Left ventricle myocardium superior (tissue), 1 donor: ENCODE measurements at regions not wholly inside any gene's neighbourhood (a gene's known extent, or its start where the extent isn't known, plus 50 kb on each side); places are given as distances from the start of the nearest gene placed in this dataset.

ENCODE experiments used
- ATAC-seq: fragments of 200-7000 bp; cut with Tn5 transposase; one replicate; pipeline ENCODE4 v1.9.1; 2020; ENCODE audit warnings: mild to moderate bottlenecking, moderate library complexity
- DNase-seq: peaks from one replicate; pipeline ENCODE4 v3.0.0-alpha.2; 2020
- intact Hi-C: fragments of 100-400 bp; cut with micrococcal nuclease; formaldehyde crosslinking; loops from one replicate; pipeline ENCODE4 v1.11.0; 2022
- donor health status: DM: no; HTN: yes; CAD: no; lungs with severe emphysema.

GRCh38 chr11:79786961-79787360, 346.1 kb upstream of the TENM4 start:
- DNase-seq (no peak), ATAC-seq (no peak)
- intact Hi-C loops, result no loop called here

- ATAC-seq (no peak), DNase-seq (no peak)
- intact Hi-C loops, result loop anchor here (2.0 kb wide), 1 partner anchor 57 kb away; no protein-coding TSS in a partner anchor
Measured at GRCh38 chr11:79783833-79784232, 343.0 kb upstream of the TENM4 start.

GRCh38 chr11:79768343-79768742, 327.5 kb upstream of the TENM4 start:
- ATAC-seq, result no peak
- peak; percentile 55 for DNase-seq
- intact Hi-C loops, result no loop called here

- ATAC-seq, result peak; percentile 45
- intact Hi-C loops, result loop anchor here (5.0 kb wide), 1 partner anchor 395 kb away; no protein-coding TSS in a partner anchor
Measured at GRCh38 chr11:79762279-79762921, 321.6 kb upstream of the TENM4 start.

GRCh38 chr11:79758325-79758724, 317.5 kb upstream of the TENM4 start:
- no peak for ATAC-seq
- no peak for DNase-seq
- intact Hi-C loops, result no loop called here

More at GRCh38 chr11:79762279-79762921, 321.6 kb upstream of the TENM4 start:
- no peak for DNase-seq

GRCh38 chr11:79747406-79747805, 306.6 kb upstream of the TENM4 start:
- intact Hi-C loops, result no loop called here
- DNase-seq (no peak), ATAC-seq (no peak)

- ATAC-seq, result no peak
- intact Hi-C loops, result no loop called here
- DNase-seq, result no peak
Measured at GRCh38 chr11:79744941-79745340, 304.1 kb upstream of the TENM4 start.

- DNase-seq, result no peak
- intact Hi-C loops, result no loop called here
- no peak for ATAC-seq
Measured at GRCh38 chr11:79742176-79742575, 301.3 kb upstream of the TENM4 start.

- ATAC-seq (no peak), DNase-seq (no peak)
- intact Hi-C loops, result no loop called here
Measured at GRCh38 chr11:79739591-79739990, 298.8 kb upstream of the TENM4 start.

- ATAC-seq (no peak), DNase-seq (no peak)
- intact Hi-C loops, result loop anchor here (2.0 kb wide), 1 partner anchor 56 kb away; no protein-coding TSS in a partner anchor
Measured at GRCh38 chr11:79727221-79727620, 286.4 kb upstream of the TENM4 start.

GRCh38 chr11:79720115-79720514, 279.3 kb upstream of the TENM4 start:
- peak; percentile 63 for ATAC-seq
- intact Hi-C loops, result no loop called here
- DNase-seq, result no peak

GRCh38 chr11:79708319-79708932, 267.6 kb upstream of the TENM4 start:
- no peak for DNase-seq
- intact Hi-C loops, result no loop called here
- no peak for ATAC-seq

GRCh38 chr11:79705648-79706047, 264.8 kb upstream of the TENM4 start:
- ATAC-seq (no peak), DNase-seq (no peak)
- intact Hi-C loops, result no loop called here

GRCh38 chr11:79702303-79702702, 261.5 kb upstream of the TENM4 start:
- ATAC-seq (no peak), DNase-seq (no peak)
- intact Hi-C loops, result no loop called here

- no peak for DNase-seq
- no peak for ATAC-seq
- intact Hi-C loops, result no loop called here
Measured at GRCh38 chr11:79699246-79699645, 258.4 kb upstream of the TENM4 start.

- no peak for ATAC-seq
- intact Hi-C loops, result no loop called here
- DNase-seq, result no peak
Measured at GRCh38 chr11:79697905-79698304, 257.1 kb upstream of the TENM4 start.

- ATAC-seq (no peak), DNase-seq (no peak)
- intact Hi-C loops, result no loop called here
Measured at GRCh38 chr11:79694368-79694767, 253.5 kb upstream of the TENM4 start.

GRCh38 chr11:79691445-79691844, 250.6 kb upstream of the TENM4 start:
- intact Hi-C loops, result no loop called here
- ATAC-seq (no peak), DNase-seq (no peak)

GRCh38 chr11:79686703-79687419, 246.0 kb upstream of the TENM4 start:
- ATAC-seq (no peak), DNase-seq (no peak)
- intact Hi-C loops, result no loop called here

GRCh38 chr11:79683930-79684329, 243.1 kb upstream of the TENM4 start:
- intact Hi-C loops, result no loop called here
- DNase-seq (no peak), ATAC-seq (no peak)
